Right lobe of liver (tissue), 4 donors: ENCODE measurements at regions not wholly inside any gene's neighbourhood (a gene's known extent, or its start where the extent isn't known, plus 50 kb on each side); places are given as distances from the start of the nearest gene placed in this dataset.

Source experiments
- CTCF ChIP-seq, 4 donors: fragments of 200-600 bp in 3 of 4; fragments of 450-650 bp in 1 of 4; IDR thresholded peaks; one replicate each; pipeline versions ENCODE4 v1.5.1 to v1.8.0; 2016 to 2022; ENCODE audit warnings: antibody characterized with exemption in 4 of 4, mild to moderate bottlenecking in 2 of 4
- POLR2A ChIP-seq: fragments of 450-650 bp; IDR thresholded peaks from one replicate; pipeline ENCODE4 v1.6.1; 2017; ENCODE audit warnings: antibody characterized with exemption, mild to moderate bottlenecking
- donor health status: DM: no; HTN: no; CAD: no.
- donor health status: DM: no; HTN: no; CAD: no.
- donor health status: DM: no; HTN: yes; CAD: no.

GRCh38 chr7:95715274-95715673 is 57.1 kb upstream of the DYNC1I1 start:
- TF ChIP-seq POLR2A, result no peak
- TF ChIP-seq CTCF (IDR thresholded peaks at IDR 0.05), result no peak
